ENCODE measurements at regions not wholly inside any gene's neighbourhood (a gene's known extent, or its start where the extent isn't known, plus 50 kb on each side); places are given as distances from the start of the nearest gene placed in this dataset.

- TF ChIP-seq POLR2A (IDR thresholded peaks at IDR 0.05), result no peak
- TF ChIP-seq CTCF (IDR thresholded peaks at IDR 0.05), result no peak
Observed at GRCh38 chr3:77707281-77707680, 667.4 kb downstream of the ROBO2 start.

Measured in Peyer's patch (tissue), 4 donors.